GM21390 (cell line): ENCODE measurements at regions not wholly inside any gene's neighbourhood (a gene's known extent, or its start where the extent isn't known, plus 50 kb on each side); places are given as distances from the start of the nearest gene placed in this dataset.
A peak's percentile ranks its signal among the peaks of the same experiment; 100 is the strongest.
"Not testable (repeated sequence)": the region's sequence is repeated elsewhere in the genome, so short reads cannot be mapped to it uniquely, and the experiment has no call there.

Experiments
- ATAC-seq: cut with Tn5 transposase; IDR thresholded peaks from one replicate; pipeline ENCODE4 v1.9.1; 2021; ENCODE audit not compliant: unreplicated experiment

DNA sequence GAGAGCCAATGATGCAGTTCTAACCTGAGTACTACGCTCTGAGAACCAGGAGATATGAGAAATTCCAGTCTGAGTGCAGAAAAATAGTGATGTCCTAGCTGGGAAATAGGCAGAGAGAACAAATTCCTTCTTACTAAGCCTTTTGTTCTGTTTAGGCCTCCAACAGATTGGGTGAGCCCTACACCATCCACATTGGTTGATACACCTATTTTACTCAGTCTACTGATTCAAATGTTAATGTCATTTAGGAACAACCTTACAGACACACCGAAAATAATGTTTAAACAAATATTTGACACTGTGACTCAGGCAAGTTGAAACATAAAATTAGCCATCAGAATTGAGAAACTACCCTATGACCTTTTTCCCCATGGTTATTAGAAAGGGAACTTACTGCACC lies 333.9 kb upstream of the IZUMO3 start:
- ATAC-seq, result no peak

DNA sequence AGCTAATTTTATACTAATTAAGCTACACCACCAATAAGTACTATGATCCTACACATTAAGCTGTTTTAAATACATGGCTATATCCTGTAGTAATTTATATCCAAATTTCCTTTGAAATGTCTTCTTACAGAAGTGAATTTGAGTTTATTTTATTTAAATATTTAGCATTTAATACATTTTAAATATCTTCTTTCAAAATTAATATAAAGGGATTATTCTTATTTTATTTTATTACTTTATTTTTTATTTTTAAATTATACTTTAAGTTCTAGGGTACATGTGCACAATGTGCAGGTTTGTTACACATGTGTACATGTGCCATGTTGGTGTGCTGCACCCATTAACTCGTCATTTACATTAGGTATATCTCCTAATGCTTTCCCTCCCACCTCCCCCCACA lies 310.9 kb upstream of the IZUMO3 start:
- ATAC-seq, result not testable (repeated sequence)

DNA sequence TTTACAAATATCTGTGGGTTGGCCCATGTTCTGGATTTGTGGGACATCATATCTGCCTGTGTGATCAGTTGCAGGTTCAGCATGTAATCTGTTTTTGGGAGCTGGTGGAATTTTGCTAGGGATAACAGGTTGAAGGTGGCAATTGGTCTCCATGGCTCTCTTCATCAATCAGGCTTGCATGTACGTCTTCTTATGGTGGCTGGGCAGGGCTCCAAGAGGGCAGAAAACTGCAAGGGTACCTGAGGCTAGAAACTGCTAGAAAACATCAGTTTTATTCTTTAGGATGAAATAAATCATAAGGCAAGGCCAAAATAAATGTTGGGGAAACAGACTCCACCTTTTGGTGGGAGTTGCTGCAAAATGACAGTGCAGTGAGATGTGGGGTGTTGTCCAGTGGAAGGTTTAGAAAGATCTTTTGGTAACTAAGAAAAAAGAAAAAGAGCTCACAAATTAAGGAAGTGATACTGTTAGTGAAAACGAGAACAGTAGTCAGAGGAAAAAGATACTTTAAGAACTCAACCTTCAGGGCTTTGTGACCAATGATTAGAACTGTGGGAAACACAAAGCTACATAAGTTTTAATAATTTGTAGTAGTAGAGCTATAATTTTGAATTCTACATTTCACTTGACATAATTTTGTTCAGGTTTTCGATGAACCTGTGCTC lies 300.7 kb upstream of the IZUMO3 start:
- ATAC-seq, result peak; percentile 53

GRCh38 chr9:24844217-24844616 lies 298.5 kb upstream of the IZUMO3 start:
- ATAC-seq, result no peak

DNA sequence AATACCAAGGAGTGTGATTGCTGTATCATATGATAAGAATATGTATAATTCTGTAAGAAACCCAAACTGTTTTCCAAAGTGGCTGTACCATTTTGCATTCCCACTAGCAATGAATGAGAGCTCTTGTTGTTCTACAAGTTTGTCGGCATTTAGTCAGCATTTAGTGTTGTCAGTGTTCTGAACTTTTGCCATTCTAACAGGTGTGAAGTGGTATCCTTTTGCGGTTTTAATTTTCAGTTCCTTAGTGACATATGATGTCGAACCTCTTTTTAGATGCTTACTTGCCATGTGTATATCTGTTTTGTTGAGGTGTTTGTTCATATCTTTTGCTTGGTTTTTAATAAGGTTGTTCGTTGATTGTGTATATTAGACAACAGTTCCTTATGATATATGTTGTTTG lies 296.3 kb upstream of the IZUMO3 start:
- no peak for ATAC-seq

DNA sequence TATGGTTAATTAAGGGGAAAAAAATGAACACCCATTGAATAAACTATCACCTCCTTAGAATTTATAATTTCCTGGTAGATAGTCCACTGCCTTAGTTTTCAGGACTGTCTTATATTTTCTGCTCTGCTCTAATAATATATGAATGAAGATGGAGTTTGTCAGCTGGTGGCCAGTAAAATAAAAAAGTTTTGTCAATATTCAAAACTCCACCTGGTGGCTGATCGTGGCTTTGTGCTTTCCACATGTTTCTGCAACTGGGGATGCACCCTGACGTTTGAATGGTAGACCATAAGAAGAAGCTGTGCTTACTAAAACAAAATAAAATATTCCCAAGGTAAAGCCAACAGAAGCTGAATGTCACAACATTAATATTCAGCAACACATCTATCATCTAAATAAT lies 286.6 kb upstream of the IZUMO3 start:
- no peak for ATAC-seq

GRCh38 chr9:24828687-24829086 lies 283.0 kb upstream of the IZUMO3 start:
- ATAC-seq, result no peak

DNA sequence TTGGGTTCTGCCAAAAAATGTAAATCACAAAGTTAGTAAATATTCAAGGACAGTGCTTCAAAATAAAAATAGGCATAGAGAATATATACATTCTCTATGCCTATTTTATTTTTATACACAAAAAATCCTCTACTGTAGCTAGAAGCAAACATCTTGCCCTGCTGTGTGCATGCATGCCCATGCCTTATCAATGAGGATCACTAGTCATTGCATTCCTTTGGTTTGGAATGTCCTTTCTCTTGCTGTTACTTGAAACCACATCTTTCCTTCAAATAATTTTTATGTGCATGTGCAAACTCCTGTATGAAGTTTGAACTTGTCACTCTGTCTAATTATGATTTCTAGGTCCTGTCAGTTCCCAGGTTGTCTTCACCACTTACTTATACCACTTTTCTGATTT lies 278.9 kb upstream of the IZUMO3 start:
- ATAC-seq, result no peak

DNA sequence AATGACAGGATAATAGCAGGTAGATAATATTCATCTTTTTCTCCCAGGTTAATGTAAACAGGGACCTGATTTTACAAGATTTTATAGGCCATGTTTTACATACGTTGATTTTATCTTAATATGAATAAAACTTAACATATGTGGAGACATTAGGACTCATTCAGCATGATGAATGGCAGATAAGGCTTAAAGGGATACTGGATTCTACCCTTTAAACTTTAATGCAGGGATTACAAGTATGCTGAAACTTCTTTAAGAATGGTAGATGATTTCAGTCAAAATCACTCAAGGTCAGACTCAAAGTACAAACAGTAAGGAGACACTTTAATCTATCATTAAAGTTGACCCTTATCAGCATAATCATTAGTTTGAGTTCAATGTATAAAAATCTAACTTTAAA lies 274.5 kb upstream of the IZUMO3 start:
- ATAC-seq, result no peak

DNA sequence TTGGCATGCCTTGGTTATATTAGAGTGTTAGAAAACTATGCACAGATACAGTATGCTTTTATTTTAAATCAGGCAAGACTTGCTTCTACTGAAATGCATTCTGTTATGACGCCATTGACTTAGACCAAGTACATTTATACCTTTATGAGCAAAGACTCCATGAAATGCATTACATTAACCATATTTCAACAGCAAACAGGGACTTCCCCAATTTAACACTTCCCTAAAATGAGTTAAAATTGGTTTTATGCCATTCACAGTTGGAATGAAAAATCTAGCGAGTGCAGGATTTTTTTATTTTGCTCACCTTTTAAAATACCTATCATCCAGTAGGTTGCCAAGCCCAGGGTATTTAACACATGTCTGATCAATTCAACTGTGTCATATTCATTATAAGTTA lies 272.1 kb upstream of the IZUMO3 start:
- no peak for ATAC-seq

GRCh38 chr9:24816006-24816405 lies 270.3 kb upstream of the IZUMO3 start:
- no peak for ATAC-seq

GRCh38 chr9:24801344-24801743 lies 255.6 kb upstream of the IZUMO3 start:
- no peak for ATAC-seq

DNA sequence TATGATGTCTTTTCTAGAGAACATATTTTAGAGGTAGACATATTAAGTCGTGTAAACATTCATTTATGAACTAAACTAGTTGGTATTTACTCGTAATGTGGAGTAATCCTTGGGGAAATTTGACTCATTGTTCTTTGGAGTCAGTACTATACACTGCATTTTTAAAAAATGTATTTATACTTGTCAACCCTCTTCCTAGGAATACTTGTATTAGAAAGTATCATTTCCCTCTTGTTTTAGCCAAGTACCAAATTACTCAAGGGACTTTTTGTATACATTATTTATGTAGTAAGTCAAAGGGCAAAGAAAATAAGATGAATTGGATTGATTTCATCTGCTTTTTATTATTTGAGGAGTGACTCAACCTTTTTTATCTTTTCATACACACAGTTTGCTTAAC lies 248.1 kb upstream of the IZUMO3 start:
- ATAC-seq, result no peak

GRCh38 chr9:24776226-24776625 lies 230.5 kb upstream of the IZUMO3 start:
- ATAC-seq, result no peak

DNA sequence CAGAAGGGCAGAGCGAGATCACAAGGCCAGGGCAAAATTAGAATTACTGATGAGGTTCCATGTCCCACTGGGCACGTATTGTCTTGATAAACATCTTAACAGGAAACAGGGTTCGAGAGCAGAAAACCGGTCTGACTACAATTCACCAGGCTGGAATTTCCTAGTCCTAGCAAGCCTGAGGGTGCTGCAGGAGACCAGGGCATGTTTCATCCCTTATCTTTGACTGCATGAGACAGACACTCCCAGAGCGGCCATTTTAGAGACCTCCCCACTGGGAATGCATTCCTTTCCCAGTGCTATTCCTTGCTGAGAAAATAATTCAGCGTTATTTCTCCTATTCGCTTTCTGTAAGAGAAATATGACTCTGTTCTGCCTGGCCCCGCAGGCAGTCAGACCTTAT lies 228.5 kb upstream of the IZUMO3 start:
- not testable (repeated sequence) for ATAC-seq

DNA sequence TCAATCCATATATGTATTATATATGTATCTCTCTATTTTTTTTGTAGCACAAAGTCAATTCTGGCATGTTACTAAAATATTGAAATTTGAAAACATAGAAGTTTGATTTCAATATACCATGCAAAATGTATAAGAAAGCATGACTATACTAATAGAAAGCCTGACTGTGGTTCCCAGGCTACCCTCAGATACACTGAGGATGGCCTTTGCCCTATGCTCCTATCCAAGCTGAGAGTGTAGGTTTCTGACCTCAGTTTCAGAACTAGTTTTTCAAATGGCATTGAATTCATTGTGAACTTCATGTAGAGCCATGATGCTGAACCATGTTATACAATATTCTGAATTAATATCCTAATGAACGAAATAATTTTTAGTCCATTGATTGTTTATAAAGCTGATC lies 220.4 kb upstream of the IZUMO3 start:
- ATAC-seq, result no peak

GRCh38 chr9:24765025-24765756 lies 219.5 kb upstream of the IZUMO3 start:
- ATAC-seq, result no peak

DNA sequence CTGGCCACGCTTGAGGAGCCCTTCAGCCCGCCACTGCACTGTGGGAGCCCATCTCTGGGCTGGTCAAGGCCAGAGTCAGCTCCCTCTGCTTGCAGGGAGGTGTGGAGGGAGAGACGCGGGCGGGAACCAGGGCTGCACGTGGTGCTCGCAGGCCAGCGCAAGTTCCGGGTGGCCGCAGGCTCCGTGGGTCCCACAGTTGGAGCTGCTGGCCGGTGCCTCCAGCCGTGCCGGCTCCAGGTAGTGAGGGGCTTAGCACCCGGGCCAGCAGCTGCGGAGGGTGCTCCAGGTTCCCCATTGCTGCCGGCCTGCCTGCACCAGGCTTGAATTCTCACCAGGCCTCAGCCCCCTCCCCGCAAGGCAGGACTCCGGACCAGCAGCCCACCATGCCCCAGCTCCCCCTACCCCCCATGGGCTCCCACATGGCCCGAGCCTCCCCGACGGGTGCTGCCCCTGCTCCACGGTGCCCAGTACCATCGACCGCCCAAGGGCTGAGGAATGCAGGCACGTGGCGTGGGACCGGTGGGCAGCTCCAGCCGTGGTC lies 192.8 kb upstream of the IZUMO3 start:
- no peak for ATAC-seq

DNA sequence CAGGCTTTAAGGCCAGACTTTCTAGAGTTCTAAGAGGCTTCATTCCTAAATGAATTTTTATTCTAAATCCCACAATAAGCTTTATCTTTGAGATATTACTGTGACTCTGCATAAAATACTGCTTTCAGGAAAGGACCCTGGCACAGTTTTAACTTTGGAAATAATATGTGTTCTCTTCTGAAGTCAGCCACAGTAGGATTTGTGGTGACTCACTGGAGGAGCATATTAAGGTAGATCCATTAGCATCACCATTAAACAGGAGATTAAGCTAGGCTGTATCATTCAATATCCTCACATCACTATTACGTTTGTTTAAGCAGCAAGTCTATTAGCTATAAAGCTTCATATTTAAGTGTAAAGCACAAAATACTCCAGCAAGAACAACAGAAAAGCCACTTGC lies 186.1 kb upstream of the IZUMO3 start:
- ATAC-seq, result no peak

DNA sequence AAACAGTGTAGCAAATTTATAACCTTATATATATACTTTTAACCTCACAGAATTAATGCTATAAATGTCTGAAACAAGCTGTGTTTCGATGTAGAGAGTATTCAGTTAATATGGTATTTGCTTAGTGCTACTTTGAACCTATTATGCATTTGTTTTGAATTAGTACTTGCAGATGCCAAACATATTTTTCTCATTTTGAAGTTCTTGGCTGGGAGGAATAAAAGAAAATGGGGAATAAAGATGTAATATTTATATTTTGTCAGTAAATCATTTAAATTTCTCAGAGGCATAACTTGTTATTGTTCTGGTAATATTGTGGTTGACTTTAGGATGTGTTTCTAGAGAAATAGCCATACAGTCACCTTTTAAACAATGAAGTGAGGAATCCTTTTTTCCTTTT lies 175.9 kb upstream of the IZUMO3 start:
- no peak for ATAC-seq

DNA sequence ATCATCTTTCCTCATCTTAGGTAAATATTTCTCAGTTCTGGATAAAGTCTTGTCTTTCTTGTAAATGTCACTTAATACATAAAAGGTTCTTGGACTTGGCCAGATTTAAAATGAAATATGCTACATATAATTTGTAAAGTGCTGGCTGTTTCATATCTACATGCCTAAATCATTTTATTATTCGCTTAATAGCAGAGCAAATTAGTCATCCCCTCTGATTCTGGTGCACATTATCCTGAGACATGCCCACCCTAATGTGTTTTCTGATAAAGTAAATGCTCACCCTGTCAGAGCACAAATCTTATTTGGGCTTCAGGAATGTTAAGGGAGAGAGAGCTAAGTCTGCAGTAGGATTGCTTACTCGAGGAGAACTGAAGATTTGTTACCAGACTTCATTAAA lies 166.5 kb upstream of the IZUMO3 start:
- no peak for ATAC-seq

DNA sequence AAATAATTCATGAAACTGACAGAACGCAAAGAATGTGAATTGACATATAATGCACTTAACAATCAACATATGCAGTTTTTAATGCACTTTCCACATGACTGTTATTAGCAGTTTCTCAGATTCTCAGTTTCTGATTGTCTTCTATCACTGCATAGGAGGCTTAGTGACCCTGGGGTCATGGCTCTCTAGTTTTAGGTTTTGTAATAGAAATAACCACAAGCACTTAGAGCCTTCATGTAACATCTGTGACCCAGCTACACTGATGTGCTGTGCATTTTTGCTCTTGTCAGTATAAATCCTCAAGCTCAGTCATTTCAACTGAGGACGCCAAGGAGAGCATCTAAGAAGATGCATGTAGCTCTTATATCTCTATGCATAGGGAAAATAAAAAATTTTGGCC lies 163.1 kb upstream of the IZUMO3 start:
- no peak for ATAC-seq
